Activated CD8-positive, alpha-beta memory T cell treated with anti-CD3 and anti-CD28 coated beads for 48 hours (primary cell): ENCODE measurements at regions not wholly inside any gene's neighbourhood (a gene's known extent, or its start where the extent isn't known, plus 50 kb on each side); places are given as distances from the start of the nearest gene placed in this dataset.
"Not testable (repeated sequence)": the region's sequence is repeated elsewhere in the genome, so short reads cannot be mapped to it uniquely, and the experiment has no call there.

ENCODE experiments used
- DNase-seq, 3 experiments: peaks; one replicate each; pipeline ENCODE4 v3.0.0-alpha.2; 2020; ENCODE audit warnings: low read depth in 2 of 3, low spot score in 2 of 3

- no peak for DNase-seq
These were observed 167.2 kb upstream of the KCNG1 start for GRCh38 chr20:51189814-51190782.

DNA sequence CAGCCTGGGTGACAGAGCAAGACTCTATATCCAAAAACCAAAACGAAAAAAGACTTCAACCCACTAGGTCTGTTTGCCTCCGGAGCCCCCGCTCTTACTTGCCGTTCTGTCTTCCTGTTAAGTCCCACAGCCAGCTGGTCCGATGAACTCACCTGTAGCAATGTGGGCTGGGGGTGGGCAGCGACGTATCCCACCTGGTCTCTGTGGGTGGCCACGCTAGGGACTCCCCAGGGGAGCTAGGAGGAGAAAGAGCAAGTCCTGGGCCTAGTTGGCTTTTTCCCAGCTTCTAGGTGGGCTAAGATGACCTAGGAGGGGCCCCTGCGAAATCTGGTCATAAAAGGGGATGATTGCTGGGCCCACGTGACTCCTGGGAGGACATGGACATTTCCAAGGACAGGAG is 166.0 kb upstream of the KCNG1 start:
- no peak for DNase-seq

- DNase-seq, result no peak
These were observed 164.4 kb upstream of the KCNG1 start for GRCh38 chr20:51187261-51187660.

DNA sequence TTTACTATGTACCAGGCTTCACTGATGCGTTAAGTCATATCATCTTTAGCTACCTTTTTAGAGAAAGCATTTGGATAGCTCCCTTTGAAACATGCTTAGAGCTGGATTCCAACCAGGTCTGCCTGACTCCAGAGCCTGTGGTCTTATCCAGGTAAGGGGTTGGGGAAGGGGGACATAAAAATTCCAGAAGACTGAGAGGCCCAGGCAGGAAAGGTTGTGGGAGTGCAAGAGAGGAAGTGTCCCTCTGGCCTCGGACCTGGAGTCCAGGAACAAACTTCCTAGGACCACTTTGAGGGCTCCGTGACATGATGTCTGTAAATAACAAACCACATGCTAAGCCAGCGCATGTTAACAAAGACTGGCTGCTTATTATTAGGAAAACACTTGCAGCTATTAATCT is 163.0 kb upstream of the KCNG1 start:
- DNase-seq, result no peak

GRCh38 chr20:51185277-51185676 is 162.4 kb upstream of the KCNG1 start:
- no peak for DNase-seq

DNA sequence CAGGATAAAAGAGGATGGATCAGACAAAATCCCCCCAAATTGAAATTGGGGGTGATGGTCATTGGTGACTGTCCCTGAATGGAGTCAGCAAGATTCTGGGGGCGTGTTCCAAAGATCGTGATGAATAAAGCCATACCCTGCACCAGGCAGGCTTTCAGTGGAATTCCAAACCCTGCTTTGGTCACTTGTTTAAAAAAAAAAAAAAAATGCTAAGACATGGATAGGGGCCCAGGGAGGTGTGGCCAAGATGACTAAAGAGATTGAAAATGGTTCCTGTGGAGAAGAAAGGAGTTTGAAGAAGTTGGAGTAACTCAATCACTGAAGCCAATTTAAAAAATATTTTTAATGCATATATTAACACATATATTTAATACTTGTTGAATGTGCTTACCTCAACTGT is 161.4 kb upstream of the KCNG1 start:
- DNase-seq, result no peak

- DNase-seq, result no peak
These were observed 160.5 kb upstream of the KCNG1 start for GRCh38 chr20:51183451-51183850.

- DNase-seq, result no peak
These were observed 159.7 kb upstream of the KCNG1 start for GRCh38 chr20:51182571-51182970.

DNA sequence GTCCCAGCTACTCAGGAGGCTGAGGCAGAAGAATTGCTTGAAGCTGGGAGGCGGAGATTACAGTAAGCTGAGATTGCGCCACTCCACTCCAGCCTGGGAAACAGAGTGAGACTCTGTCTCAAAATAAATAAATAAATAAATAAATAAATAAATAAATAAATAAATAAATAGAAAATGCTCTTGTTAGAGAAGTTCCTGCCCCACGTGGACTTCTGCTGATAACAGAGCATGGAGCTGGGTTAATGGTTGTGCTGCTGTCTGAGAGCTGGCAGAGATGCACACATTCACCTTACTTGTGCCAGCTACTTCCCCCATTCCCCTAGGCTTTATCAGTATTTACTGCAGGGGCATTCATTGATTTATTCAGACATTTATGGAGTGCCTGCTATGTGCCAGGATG is 155.2 kb upstream of the KCNG1 start:
- no peak for DNase-seq

DNA sequence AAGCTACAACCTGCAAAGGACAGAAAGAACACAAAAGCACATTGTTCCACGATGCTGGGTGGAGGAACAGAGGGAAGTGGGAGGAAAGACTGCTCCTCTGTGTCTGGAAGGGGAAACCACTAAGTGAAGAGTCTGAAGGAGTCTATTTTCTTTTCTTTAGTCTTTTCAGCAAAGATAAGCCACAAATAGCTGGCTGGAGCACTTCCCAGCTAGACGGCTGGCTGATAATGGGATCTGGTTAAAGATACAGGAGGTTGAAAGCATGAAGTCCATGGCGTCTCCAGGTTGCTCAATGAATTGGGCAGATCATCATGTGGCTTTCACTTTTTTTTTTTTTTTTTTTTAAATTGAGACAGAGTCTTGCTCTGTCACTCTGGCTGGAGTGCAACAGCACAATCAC is 154.0 kb upstream of the KCNG1 start:
- no peak for DNase-seq

- no peak for DNase-seq
These were observed 153.5 kb upstream of the KCNG1 start for GRCh38 chr20:51176446-51176845.

- DNase-seq, result no peak
These were observed 152.8 kb upstream of the KCNG1 start for GRCh38 chr20:51175724-51176123.

GRCh38 chr20:51175156-51175555 is 152.2 kb upstream of the KCNG1 start:
- DNase-seq, result no peak

- no peak for DNase-seq
These were observed 151.6 kb upstream of the KCNG1 start for GRCh38 chr20:51174536-51174935.

DNA sequence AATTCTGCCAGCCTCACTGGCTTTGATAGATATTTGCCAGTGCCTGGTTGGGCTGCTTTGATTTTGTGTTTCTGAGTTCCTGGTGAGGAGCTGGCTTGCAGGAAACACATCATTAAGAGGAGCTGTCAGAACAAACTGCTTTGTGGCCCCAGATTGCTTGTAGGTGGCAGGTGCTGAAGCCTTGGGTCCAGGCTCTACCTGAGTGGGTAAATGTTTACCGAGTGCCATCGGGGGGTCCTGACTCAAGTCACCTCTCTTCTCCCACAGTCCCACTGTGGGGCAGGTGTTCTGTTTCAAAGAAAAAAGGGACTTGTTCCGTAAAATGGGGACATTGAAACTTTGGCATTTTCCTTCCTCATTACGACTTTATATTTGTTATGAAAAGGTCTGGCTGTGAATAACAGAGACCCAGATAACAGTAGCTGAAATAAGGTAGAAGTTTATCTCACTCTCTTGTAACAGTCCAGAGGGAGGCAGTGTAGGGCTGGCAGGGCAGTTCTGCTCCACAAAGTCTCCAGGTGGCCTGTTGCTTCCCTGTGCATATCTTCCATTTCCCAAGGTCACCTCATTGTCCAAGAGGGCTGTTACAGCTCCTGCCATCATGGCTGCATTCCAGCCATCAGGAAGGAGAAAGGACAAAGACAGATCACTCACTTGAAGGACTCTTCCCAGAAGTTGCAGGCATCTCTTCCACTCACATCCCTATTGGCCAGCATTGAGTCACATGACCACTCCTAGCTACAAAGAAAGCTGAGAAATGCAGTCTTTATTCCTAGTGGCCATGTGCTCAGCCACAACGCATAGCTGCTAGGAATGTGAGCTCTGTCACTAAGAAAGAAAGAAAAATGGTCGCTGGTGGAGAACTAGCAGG is 149.9 kb upstream of the KCNG1 start:
- DNase-seq, result no peak

DNA sequence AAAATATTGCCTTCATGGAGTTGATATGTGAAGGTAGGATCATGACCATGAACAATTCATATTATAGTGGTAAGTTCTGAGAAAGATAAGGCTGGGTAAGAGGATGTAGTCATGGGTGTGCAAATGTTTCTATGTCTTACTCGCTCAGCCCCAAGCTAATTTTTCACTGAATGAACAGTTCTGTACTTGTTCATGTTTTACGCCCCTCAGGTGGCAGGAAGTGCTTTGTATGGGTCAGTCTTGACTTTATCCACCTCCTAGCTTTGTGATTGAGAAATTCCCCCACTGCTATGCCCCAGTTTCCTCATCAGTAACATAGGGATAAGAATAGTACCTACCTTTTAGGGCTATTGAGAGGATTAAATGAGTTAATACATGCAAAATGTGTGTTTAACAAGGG is 148.2 kb upstream of the KCNG1 start:
- DNase-seq, result no peak

DNA sequence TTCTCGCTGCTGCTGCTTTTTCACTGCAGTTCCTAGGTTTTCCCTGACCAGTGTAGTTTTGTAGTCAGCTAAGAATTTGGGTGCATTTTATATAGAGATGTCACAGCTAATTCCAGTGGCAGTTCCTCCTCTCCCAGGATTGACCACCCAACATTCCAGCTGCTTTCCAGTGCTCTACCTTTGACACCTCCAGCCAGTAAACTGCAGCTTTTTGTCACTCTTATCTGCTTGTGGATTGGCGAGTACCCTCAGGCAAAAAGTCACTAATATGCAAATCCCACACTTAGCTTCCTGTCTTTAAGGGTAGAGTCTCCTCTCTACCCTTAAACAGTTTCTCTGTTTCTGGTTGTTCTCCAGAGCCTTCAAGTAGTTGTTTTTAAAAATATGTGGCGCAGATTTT is 146.9 kb upstream of the KCNG1 start:
- DNase-seq, result no peak

GRCh38 chr20:51167911-51168310 is 145.0 kb upstream of the KCNG1 start:
- not testable (repeated sequence) for DNase-seq

DNA sequence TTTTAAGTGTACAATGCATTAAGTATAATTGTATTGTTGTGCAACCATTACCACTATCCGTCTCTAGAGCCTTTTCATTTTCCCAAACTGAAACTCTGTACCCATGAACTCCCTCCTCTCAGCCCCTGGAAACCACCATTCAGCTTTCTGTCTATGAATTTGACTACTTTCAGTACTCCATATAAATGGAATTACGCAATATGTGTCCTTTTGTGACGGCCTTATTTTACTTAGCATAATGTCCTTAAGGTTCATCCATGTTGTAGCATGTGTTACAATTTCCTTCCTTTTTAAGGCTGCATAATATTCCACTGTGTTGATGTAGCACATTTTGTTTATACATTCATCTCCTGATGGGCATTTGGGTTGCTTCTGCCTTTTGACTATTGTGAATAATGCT is 143.6 kb upstream of the KCNG1 start:
- DNase-seq, result no peak

GRCh38 chr20:51165131-51165530 is 142.2 kb upstream of the KCNG1 start:
- no peak for DNase-seq

DNA sequence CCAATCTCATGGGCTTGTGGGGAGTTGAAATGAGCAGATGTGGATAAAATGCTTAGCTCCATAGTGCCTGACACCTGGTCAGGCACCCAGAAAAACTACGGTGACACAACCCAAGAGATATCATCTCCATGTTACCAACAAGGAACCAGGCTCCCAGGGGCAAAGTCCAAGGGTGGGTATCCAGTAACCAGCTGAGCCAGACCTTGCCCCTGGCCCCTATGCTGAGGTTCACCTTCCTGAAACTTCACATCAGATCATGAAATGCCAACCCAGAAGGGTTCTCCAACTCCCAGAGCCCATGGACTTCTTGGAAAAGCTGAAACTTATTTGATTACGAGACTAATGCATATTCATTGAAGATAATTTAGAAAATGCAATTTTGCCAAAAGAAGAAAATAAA is 141.8 kb upstream of the KCNG1 start:
- DNase-seq, result no peak

GRCh38 chr20:51163996-51164600 is 141.2 kb upstream of the KCNG1 start:
- DNase-seq, result no peak
